Ishikawa (cell line): ENCODE measurements at regions not wholly inside any gene's neighbourhood (a gene's known extent, or its start where the extent isn't known, plus 50 kb on each side); places are given as distances from the start of the nearest gene placed in this dataset.

Source experiments
- CEBPB ChIP-seq: IDR thresholded peaks from 2 replicates; pipeline ENCODE4 v1.6.1; 2012
- EP300 ChIP-seq: IDR thresholded peaks from 2 replicates; pipeline ENCODE4 v1.6.1; 2012; ENCODE audit warnings: borderline replicate concordance

GRCh38 chr9:81250041-81250440 is 439.3 kb downstream of the TLE1 start:
- TF ChIP-seq EP300 (no peak), CEBPB (no peak)
